GM21737 (cell line): ENCODE measurements at regions not wholly inside any gene's neighbourhood (a gene's known extent, or its start where the extent isn't known, plus 50 kb on each side); places are given as distances from the start of the nearest gene placed in this dataset.

Experiments used
- ATAC-seq: cut with Tn5 transposase; IDR thresholded peaks from one replicate; pipeline ENCODE4 v1.9.1; 2021; ENCODE audit warnings: mild to moderate bottlenecking, moderate library complexity; ENCODE audit not compliant: unreplicated experiment

GRCh38 chr10:4595719-4596319 is 230.2 kb upstream of the AKR1E2 start:
- no peak for ATAC-seq

- no peak for ATAC-seq
These were observed 235.2 kb upstream of the AKR1E2 start for GRCh38 chr10:4590807-4591206.

- no peak for ATAC-seq
These were observed 237.2 kb upstream of the AKR1E2 start for GRCh38 chr10:4588824-4589223.

- no peak for ATAC-seq
These were observed 238.5 kb upstream of the AKR1E2 start for GRCh38 chr10:4587466-4587865.

GRCh38 chr10:4586776-4587175 is 239.2 kb upstream of the AKR1E2 start:
- no peak for ATAC-seq

GRCh38 chr10:4581929-4582328 is 244.1 kb upstream of the AKR1E2 start:
- no peak for ATAC-seq

GRCh38 chr10:4579844-4580243 is 246.2 kb upstream of the AKR1E2 start:
- no peak for ATAC-seq

- no peak for ATAC-seq
These were observed 249.8 kb upstream of the AKR1E2 start for GRCh38 chr10:4576206-4576605.

- ATAC-seq, result no peak
These were observed 256.9 kb upstream of the AKR1E2 start for GRCh38 chr10:4569151-4569550.

GRCh38 chr10:4568731-4569130 is 257.3 kb upstream of the AKR1E2 start:
- no peak for ATAC-seq

- no peak for ATAC-seq
These were observed 257.9 kb upstream of the AKR1E2 start for GRCh38 chr10:4568086-4568485.

GRCh38 chr10:4567637-4568036 is 258.4 kb upstream of the AKR1E2 start:
- ATAC-seq, result no peak

- no peak for ATAC-seq
These were observed 260.0 kb upstream of the AKR1E2 start for GRCh38 chr10:4566011-4566410.

- no peak for ATAC-seq
These were observed 264.7 kb upstream of the AKR1E2 start for GRCh38 chr10:4561296-4561695.

- no peak for ATAC-seq
These were observed 268.5 kb upstream of the AKR1E2 start for GRCh38 chr10:4557469-4557868.

GRCh38 chr10:4556527-4556926 is 269.5 kb upstream of the AKR1E2 start:
- ATAC-seq, result no peak

- ATAC-seq, result no peak
These were observed 270.1 kb upstream of the AKR1E2 start for GRCh38 chr10:4555920-4556319.

GRCh38 chr10:4549139-4549653 is 276.8 kb upstream of the AKR1E2 start:
- no peak for ATAC-seq

- no peak for ATAC-seq
These were observed 279.1 kb upstream of the AKR1E2 start for GRCh38 chr10:4546931-4547330.

- no peak for ATAC-seq
These were observed 279.5 kb upstream of the AKR1E2 start for GRCh38 chr10:4546500-4546899.

GRCh38 chr10:4545062-4545461 is 280.9 kb upstream of the AKR1E2 start:
- ATAC-seq, result no peak

GRCh38 chr10:4543938-4544533 is 282.0 kb upstream of the AKR1E2 start:
- ATAC-seq, result no peak

GRCh38 chr10:4541292-4541691 is 284.7 kb upstream of the AKR1E2 start:
- ATAC-seq, result no peak
